ENCODE measurements at regions not wholly inside any gene's neighbourhood (a gene's known extent, or its start where the extent isn't known, plus 50 kb on each side); places are given as distances from the start of the nearest gene placed in this dataset.

DNA sequence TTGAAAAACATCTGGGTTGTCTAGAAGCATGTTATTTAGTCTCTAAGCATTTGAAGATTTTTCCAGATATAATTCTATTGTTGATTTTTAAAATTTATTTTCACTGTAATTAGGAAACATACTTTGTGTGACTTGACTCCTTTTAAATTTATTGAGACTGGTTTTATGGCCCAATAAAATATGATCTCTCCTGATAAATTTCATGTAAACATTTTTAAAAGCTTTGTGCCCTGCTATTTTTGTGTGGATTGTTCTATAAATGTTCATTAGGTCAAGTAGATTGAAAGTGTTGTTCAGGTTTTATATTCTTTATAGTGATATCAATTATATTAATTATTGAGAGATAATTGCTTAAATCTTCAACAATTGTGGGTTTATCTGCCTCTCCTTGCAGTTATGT is 105.4 kb downstream of the RFX6 start:
- H3K4me1 ChIP-seq (replicated peaks; ENCODE audit: insufficient read depth), result no peaks in the 10 kb centered on the region
- no peak overlapping the region for H2AFZ ChIP-seq
- CTCF ChIA-PET, result no interaction called here
- H3K4me3 ChIP-seq, result no peak overlapping the region
- DNase-seq, result no peak
- intact Hi-C loops (cut with micrococcal nuclease; ENCODE audit: unreplicated experiment), result no loop called here
- H3K27me3 ChIP-seq (ENCODE audit: insufficient read depth, low read depth), result no peaks in the 10 kb centered on the region
- no peaks in the 10 kb centered on the region for H3K9me2 ChIP-seq (ENCODE audit: insufficient read depth)
- H3F3A ChIP-seq (ENCODE audit: insufficient read depth, low read depth), result no peaks in the 10 kb centered on the region
- TF ChIP-seq, protein P1, sequence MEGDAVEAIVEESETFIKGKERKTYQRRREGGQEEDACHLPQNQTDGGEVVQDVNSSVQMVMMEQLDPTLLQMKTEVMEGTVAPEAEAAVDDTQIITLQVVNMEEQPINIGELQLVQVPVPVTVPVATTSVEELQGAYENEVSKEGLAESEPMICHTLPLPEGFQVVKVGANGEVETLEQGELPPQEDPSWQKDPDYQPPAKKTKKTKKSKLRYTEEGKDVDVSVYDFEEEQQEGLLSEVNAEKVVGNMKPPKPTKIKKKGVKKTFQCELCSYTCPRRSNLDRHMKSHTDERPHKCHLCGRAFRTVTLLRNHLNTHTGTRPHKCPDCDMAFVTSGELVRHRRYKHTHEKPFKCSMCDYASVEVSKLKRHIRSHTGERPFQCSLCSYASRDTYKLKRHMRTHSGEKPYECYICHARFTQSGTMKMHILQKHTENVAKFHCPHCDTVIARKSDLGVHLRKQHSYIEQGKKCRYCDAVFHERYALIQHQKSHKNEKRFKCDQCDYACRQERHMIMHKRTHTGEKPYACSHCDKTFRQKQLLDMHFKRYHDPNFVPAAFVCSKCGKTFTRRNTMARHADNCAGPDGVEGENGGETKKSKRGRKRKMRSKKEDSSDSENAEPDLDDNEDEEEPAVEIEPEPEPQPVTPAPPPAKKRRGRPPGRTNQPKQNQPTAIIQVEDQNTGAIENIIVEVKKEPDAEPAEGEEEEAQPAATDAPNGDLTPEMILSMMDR (conservative IDR thresholded peaks at IDR 0.05), result no peak
- TF ChIP-seq EZH2 (IDR thresholded peaks at IDR 0.05; ENCODE audit: low read depth), result no peak
- H3K4me2 ChIP-seq, result no peak overlapping the region
- H3K79me2 ChIP-seq (ENCODE audit: low read depth), result no peaks in the 10 kb centered on the region
- BruUV-seq (replicated peaks), result no TSS peak
- H3K27ac ChIP-seq, result no peak overlapping the region
- peaks cover 3% of the 10 kb centered on the region; the same call in 1 of the 2 replicates for H3K9me3 ChIP-seq (ENCODE audit: insufficient read depth, low read depth)
- POLR2A ChIA-PET (ENCODE audit: unreplicated experiment), result no interaction called here
- no peaks in the 10 kb centered on the region for H4K20me1 ChIP-seq (ENCODE audit: insufficient read depth)
- no peaks in the 10 kb centered on the region for H3K36me3 ChIP-seq (ENCODE audit: low read depth)

DNA sequence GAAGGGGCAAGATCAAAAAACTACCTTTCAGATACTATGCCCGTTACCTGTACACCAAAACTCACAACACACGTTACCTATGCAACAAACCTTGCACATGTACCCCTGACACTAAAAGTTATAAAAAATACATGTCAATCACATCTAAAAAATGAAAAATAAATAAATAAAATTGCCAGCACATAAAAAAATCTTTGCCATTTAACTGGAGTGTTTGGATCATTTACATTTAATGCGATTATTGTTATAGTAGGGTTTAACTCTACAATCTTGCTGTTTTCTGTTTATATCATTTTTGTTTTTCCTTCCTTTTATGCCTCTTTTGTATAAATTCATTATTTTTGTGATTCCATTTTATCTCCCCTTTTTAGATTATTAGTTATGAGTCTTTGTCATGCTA is 106.3 kb downstream of the RFX6 start:
- H3K27me3 ChIP-seq (ENCODE audit: insufficient read depth, low read depth), result no peaks in the 10 kb centered on the region
- no peak overlapping the region for H2AFZ ChIP-seq
- no TSS peak for BruUV-seq (replicated peaks)
- no peaks in the 10 kb centered on the region for H3K9me2 ChIP-seq (ENCODE audit: insufficient read depth)
- DNase-seq, result no peak
- no peaks in the 10 kb centered on the region for H4K20me1 ChIP-seq (ENCODE audit: insufficient read depth)
- no peak overlapping the region for H3K4me3 ChIP-seq
- H3K4me2 ChIP-seq, result no peak overlapping the region
- POLR2A ChIA-PET (ENCODE audit: unreplicated experiment), result no interaction called here
- no peaks in the 10 kb centered on the region for H3K4me1 ChIP-seq (replicated peaks; ENCODE audit: insufficient read depth)
- CTCF ChIA-PET, result no interaction called here
- intact Hi-C loops (cut with micrococcal nuclease; ENCODE audit: unreplicated experiment), result no loop called here
- no peaks in the 10 kb centered on the region for H3K36me3 ChIP-seq (ENCODE audit: low read depth)
- peaks cover 3% of the 10 kb centered on the region; the same call in 1 of the 2 replicates for H3K9me3 ChIP-seq (ENCODE audit: insufficient read depth, low read depth)
- no peaks in the 10 kb centered on the region for H3K79me2 ChIP-seq (ENCODE audit: low read depth)
- TF ChIP-seq, protein P1 (conservative IDR thresholded peaks at IDR 0.05), result no peak
- no peak for TF ChIP-seq EZH2 (IDR thresholded peaks at IDR 0.05; ENCODE audit: low read depth)
- H3K27ac ChIP-seq, result no peak overlapping the region
- no peaks in the 10 kb centered on the region for H3F3A ChIP-seq (ENCODE audit: insufficient read depth, low read depth)

DNA sequence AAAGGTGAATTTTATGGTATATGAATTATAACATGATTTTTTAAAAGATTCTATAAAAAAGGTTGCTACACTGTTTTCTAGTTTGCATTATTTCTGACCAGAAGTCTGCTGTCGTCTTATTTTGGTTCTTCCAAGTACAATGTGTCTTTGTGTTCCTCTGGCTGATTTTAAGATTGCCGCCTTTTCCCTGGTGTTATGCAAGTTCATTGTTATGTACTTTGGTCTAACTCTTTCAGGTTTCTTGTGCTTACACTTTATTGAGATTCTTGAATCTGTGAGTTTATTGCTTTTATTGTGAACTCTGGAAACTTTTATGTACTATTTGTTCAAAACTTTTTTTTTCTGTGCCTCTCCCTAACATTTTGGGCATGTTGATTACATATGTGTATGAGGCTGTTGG is 109.8 kb downstream of the RFX6 start:
- Histone ChIP-seq H3K9me2 (ENCODE audit: insufficient read depth) (no peaks in the 10 kb centered on the region), H2AFZ (no peak overlapping the region), H4K20me1 (ENCODE audit: insufficient read depth) (no peaks in the 10 kb centered on the region), H3K9me3 (ENCODE audit: insufficient read depth, low read depth) (peaks cover 3% of the 10 kb centered on the region; the same call in 1 of the 2 replicates), H3K27ac (no peak overlapping the region), H3K4me1 (replicated peaks; ENCODE audit: insufficient read depth) (no peaks in the 10 kb centered on the region), H3K27me3 (ENCODE audit: insufficient read depth, low read depth) (no peaks in the 10 kb centered on the region), H3F3A (ENCODE audit: insufficient read depth, low read depth) (no peaks in the 10 kb centered on the region), H3K4me2 (no peak overlapping the region), H3K4me3 (no peak overlapping the region), H3K79me2 (ENCODE audit: low read depth) (no peaks in the 10 kb centered on the region), H3K36me3 (ENCODE audit: low read depth) (no peaks in the 10 kb centered on the region)
- no TSS peak for BruUV-seq (replicated peaks)
- ChIA-PET CTCF (no interaction called here), POLR2A (ENCODE audit: unreplicated experiment) (no interaction called here)
- no peak for DNase-seq
- TF ChIP-seq, protein P1 (conservative IDR thresholded peaks at IDR 0.05), result no peak
- TF ChIP-seq EZH2 (IDR thresholded peaks at IDR 0.05; ENCODE audit: low read depth), result no peak
- intact Hi-C loops (cut with micrococcal nuclease; ENCODE audit: unreplicated experiment), result no loop called here
